GM12872 (cell line): ENCODE measurements at regions not wholly inside any gene's neighbourhood (a gene's known extent, or its start where the extent isn't known, plus 50 kb on each side); places are given as distances from the start of the nearest gene placed in this dataset.

Experiments
- TF ChIP-seq, protein P1 (sequence below): IDR thresholded peaks from 3 replicates; pipeline ENCODE4 v1.5.1; 2011; ENCODE audit warnings: low read depth, mild to moderate bottlenecking, low read length, moderate library complexity; ENCODE audit not compliant: insufficient read depth

DNA sequence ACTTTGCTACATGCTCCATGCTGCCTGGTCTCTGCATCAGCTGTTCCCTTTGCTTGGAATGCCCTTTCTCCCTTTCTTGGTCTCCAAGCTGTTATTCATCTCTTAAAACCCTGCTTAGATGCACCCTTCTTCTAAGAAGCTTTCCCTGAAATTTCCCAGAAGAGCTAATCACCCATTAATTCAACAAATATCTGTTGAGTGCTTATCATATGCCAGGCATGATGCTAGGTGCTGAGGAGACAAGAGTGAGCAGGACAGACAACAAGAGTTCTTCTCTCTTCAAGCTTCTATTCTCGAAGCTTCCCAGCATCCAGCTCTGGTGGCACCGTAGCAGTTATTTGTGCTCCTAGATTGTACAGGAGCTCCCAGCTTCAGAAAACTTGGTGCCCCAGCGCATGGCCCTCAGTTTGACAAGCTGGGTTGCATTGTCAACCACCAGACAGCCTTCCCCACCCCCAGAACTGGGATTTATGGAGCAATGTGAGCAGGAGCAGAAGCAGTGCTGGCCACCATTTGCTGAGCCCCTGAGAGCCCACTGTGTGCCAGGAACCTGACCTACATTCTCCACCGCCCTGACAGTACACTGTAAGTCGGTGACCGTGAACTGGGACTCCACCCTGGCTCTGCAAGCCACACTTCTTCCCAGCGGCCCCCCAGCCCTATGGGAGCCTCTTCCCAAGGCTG is 68.0 kb upstream of the ACOT11 start:
- TF ChIP-seq, protein P1, sequence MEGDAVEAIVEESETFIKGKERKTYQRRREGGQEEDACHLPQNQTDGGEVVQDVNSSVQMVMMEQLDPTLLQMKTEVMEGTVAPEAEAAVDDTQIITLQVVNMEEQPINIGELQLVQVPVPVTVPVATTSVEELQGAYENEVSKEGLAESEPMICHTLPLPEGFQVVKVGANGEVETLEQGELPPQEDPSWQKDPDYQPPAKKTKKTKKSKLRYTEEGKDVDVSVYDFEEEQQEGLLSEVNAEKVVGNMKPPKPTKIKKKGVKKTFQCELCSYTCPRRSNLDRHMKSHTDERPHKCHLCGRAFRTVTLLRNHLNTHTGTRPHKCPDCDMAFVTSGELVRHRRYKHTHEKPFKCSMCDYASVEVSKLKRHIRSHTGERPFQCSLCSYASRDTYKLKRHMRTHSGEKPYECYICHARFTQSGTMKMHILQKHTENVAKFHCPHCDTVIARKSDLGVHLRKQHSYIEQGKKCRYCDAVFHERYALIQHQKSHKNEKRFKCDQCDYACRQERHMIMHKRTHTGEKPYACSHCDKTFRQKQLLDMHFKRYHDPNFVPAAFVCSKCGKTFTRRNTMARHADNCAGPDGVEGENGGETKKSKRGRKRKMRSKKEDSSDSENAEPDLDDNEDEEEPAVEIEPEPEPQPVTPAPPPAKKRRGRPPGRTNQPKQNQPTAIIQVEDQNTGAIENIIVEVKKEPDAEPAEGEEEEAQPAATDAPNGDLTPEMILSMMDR: no peak

DNA sequence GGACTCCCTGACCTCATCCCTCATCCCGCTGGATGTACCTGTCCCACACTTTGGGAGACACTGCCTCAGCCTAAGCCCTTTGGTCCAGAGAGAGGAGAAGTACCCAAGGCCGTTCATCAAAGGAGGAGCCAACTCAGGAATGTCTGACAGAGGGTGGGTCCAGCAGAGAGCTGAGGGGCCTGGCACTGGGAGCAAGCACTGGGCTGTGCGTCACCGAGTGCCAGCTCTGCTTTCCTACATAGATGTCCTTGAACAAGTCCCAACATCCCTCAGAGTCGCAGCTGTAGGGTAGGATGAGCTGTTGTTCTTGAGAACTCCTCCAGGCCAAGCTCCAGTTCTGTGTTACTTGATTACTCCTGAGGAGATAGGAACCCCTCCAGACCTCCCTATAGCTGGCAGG is 68.8 kb upstream of the ACOT11 start:
- TF ChIP-seq, protein P1: no peak

DNA sequence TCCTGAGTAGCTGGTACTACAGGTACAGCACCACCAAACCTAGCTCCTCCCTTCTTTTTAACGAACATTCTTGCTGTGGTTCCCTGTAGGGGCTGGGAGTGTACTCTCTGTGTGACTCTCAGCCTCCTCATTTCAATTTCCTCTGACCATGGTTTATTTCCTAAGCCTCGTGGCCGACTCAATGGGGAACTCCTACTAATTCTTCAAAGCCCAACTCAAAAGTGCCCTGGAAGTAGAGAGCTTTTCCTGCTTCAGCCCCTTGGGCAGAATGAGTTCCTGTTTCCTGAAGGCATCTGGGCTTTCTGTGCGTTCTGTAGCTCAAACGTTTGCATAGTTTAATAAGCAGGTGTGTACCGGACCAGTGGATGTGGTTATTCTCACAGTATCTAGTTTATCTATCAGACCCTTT is 70.9 kb upstream of the ACOT11 start:
- TF ChIP-seq, protein P1: no peak

DNA sequence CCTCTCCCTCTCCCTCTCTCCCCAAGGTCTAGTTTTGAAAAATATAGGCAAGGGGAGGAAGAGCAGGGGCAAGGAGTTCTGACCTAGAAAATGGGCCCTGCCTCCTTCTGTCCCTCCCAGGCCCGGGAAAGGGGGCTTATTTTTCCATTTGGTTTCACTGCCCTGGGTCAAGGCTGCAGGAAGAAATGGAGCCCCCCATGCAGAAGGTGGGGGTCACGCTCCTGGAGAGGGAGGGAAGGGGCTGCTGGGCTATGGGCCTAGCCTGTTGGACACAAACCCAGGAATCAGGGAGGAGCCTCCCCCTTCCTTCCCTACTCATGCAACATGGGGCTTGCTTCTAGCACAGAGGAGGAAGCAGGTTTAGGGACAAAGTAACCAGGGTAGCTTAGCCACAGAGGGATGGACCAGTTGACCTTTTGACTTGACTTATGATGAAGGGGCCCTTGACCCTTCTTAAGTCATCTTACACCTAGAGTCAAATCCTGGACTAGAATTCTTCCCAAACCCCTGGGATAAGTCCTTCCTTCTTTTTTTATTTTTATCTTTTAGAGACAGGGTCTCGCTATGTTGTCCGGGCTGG is 70.4 kb upstream of the SSBP3 start:
- TF ChIP-seq, protein P1: no peak

DNA sequence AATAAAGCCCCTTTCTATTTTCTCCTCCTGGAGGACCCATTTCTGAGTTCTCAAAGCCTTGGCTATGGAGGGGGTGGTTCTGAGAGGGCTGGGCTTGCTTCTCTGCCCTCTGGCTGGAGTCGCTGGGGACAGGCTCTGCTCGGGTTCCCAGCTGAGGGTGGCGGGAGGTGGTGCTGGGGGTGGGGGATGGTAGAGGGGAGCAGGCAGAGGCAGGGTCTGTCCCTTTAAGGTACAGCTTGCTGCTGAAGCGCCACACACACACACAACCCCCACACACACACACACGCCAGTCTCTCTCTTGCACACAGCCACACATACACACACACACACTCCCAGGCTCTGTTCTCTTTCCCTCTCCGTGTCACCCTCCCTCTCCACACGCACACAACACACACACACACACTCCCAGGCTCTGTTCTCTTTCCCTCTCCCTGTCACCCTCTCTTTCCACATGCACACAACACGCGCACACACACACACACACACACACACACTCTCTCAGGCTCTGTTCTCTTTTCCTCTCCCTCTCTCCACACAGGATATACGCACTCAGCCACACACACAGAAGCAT is 69.8 kb upstream of the SSBP3 start:
- TF ChIP-seq, protein P1: no peak

DNA sequence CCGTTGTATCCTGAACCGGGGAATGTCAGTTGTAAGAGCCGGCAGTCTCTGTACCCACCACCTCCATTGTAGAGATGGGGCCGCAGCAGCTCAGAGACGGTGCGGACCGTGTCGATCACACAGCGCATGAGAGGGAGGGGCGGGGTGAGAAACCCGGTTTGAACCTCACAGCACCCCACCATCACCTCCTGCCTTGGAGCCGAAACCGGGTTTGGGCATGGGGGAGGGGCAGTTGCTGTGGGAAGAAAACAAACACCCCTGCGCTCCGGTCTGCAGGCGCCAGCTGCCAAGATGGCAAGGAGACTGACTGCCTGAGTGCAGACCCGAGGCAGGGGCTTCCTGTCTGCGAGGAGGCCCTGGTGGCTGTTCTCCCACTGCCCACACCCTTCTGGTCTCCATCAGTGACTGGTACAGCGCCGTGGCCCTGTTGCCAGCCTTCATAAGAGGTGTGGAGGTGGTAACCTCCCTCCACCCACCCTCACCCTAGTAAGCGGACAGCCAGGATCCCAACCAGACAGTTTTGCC is 69.2 kb upstream of the SSBP3 start:
- TF ChIP-seq, protein P1: no peak

DNA sequence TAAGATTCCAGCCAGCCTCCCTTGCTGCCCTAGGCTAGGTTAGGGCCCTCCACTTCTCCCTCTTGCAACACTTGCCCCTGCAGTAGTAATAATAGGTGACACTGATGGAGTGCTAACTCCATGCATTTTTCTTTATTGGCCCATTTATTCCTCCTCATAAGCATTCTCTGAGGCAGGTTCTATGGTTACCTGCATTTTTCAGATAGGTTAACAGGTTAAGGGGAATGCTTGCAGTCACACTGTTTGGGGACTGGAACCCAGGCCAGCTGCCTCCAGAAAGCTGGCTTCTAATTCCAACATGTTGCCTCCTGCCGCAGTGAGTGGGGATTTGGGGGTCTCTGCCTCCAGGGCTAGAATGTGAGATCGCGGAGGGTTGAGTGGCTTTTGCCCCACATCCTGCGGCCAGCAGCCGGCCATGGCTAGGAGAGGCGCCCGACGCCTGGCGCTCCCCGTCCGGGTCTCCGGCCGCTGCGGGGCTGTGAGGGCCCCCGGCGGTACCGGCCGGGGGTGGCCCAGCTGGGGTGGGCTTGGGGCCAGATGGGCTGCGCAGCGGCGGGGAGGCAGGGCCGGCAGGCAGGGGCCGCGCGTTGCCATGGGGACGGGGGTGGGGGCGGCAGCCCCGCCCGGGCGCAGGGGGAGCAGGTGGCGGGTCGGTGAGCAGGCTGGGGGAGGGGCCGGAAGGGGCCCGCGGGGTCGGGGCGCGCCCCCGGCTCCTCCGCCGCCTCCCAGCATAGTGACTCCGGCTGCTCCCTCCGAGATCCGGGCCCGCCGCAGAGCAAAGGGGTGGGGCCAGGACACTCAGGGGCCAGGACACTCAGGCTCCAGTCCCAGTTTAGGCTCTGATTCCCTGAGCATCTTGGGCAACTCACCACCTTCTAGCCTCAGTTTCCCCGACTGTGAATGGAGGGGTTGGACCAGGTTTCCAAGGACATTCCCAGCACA is 68.4 kb upstream of the SSBP3 start:
- TF ChIP-seq, protein P1: no peak
